ENCODE measurements at regions not wholly inside any gene's neighbourhood (a gene's known extent, or its start where the extent isn't known, plus 50 kb on each side); places are given as distances from the start of the nearest gene placed in this dataset.

GRCh38 chr6:104466306-104466705, 393.4 kb downstream of the HACE1 start:
- H3K27ac ChIP-seq (ENCODE audit: insufficient read depth, low read depth, low read length): no peak overlapping the region
- H3K36me3 ChIP-seq (ENCODE audit: control insufficient read depth in 2 of 2, extremely low read depth in 1 of 2, insufficient read depth in 2 of 2, low read length in 2 of 2): no peaks in the 10 kb centered on the region
- no peak overlapping the region for H3K9ac ChIP-seq (replicated peaks; ENCODE audit: extremely low read depth, insufficient read depth, low read length)
- H3K9me1 ChIP-seq (replicated peaks; ENCODE audit: control insufficient read depth, extremely low read depth, insufficient read depth, low read length): no peaks in the 10 kb centered on the region
- BruUV-seq (replicated peaks): no TSS peak
- DNase-seq (ENCODE audit: low read depth, low spot score) (no peak), FAIRE-seq (no peak)
- H4K20me1 ChIP-seq (replicated peaks; ENCODE audit: control insufficient read depth, extremely low read depth, insufficient read depth, low read length): no peaks in the 10 kb centered on the region
- no peak for TF ChIP-seq MYC (IDR thresholded peaks at IDR 0.05; ENCODE audit: low read depth, low read length)
- no peak for TF ChIP-seq JUN (IDR thresholded peaks at IDR 0.05; ENCODE audit: borderline replicate concordance, insufficient read depth, insufficient read length, low read depth)
- TF ChIP-seq POLR2A (IDR thresholded peaks at IDR 0.05; ENCODE audit: low read depth, low read length): no peak
- TF ChIP-seq MAX (IDR thresholded peaks at IDR 0.05; ENCODE audit: insufficient read depth, insufficient read length): no peak
- no peak for TF ChIP-seq GATA2 (IDR thresholded peaks at IDR 0.05; ENCODE audit: insufficient read depth, insufficient read length, low read depth, low read length)
- no peak for TF ChIP-seq CTCF (IDR thresholded peaks at IDR 0.05; ENCODE audit: extremely low read depth in 1 of 2, insufficient read depth in 1 of 2, low read depth in 1 of 2, low read length in 2 of 2)
- no peak for TF ChIP-seq FOS (IDR thresholded peaks at IDR 0.05; ENCODE audit: borderline replicate concordance, insufficient read depth, low read length)
- TF ChIP-seq EZH2 (IDR thresholded peaks at IDR 0.05; ENCODE audit: borderline replicate concordance, low read depth, low read length, severe bottlenecking): no peak
- TF ChIP-seq POLR2AphosphoS5 (IDR thresholded peaks at IDR 0.05; ENCODE audit: insufficient read depth, low read depth, low read length): no peak
- POLR2A ChIA-PET: no interaction called here
- H3K9me3 ChIP-seq (replicated peaks; ENCODE audit: control insufficient read depth, insufficient read depth, low read length): no peaks in the 10 kb centered on the region
- no peaks in the 10 kb centered on the region for H3K79me2 ChIP-seq (ENCODE audit: control insufficient read depth, insufficient read depth, low read length)
- H3K4me1 ChIP-seq (ENCODE audit: control insufficient read depth, extremely low read depth, insufficient read depth, low read length): no peaks in the 10 kb centered on the region
- dilution Hi-C loops (cut with MboI; ENCODE audit: extremely low pct_ligation_motif_present, low sequenced_read_pairs) (no loop called here), intact Hi-C loops (cut with micrococcal nuclease) (no loop called here)
- no peak overlapping the region for H2AFZ ChIP-seq (ENCODE audit: low read depth, low read length)
- CTCF ChIA-PET: no interaction called here
- H3K4me2 ChIP-seq (ENCODE audit: insufficient read depth, low read length): no peak overlapping the region
- H3K4me3 ChIP-seq (replicated peaks in 1 of 3; ENCODE audit: insufficient read depth in 1 of 3, low read depth in 1 of 3, low read length in 3 of 3): no peak overlapping the region
- peaks cover 0 to 3% of the 10 kb centered on the region in 2 experiments for H3K27me3 ChIP-seq (ENCODE audit: control insufficient read depth in 2 of 2, insufficient read depth in 2 of 2, low read length in 2 of 2)

All from endothelial cell of umbilical vein (primary cell).